AG08395 (cell line): ENCODE measurements at regions not wholly inside any gene's neighbourhood (a gene's known extent, or its start where the extent isn't known, plus 50 kb on each side); places are given as distances from the start of the nearest gene placed in this dataset.
"Not testable (repeated sequence)": the region's sequence is repeated elsewhere in the genome, so short reads cannot be mapped to it uniquely, and the experiment has no call there.

Experiments used
- DNase-seq: peaks from one replicate; pipeline ENCODE4 v3.0.0; 2012; ENCODE audit warnings: mixed read lengths, low spot score

DNA sequence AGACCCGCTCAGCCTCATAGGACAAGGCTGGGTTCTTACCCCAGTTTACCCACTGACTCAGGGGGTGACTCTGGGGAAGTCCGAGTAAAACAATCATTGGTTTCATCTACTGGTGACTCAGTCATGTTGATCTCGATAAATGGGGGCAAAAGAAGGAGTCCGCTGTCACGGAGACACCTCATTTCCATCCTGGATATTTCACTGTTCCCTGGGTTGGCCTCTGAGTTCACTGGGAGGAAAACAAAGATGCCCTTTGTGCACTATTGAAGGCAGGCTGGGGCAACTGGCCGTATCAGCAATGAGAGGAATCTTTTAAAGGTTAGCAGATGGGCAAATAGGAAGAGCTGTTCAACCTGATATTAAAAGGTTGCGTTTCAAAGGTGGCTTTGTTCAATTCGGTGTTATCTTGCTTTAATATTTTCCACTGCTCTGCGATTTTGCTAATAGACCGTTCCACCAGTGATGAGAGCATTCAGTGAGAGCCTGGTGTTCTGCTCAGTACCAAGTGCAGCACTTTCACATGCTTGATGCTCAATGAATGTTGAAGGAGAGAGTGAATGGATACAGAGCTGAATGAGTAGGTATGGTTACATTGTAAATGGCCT lies 110.2 kb upstream of the EGFLAM start:
- DNase-seq, result no peak

DNA sequence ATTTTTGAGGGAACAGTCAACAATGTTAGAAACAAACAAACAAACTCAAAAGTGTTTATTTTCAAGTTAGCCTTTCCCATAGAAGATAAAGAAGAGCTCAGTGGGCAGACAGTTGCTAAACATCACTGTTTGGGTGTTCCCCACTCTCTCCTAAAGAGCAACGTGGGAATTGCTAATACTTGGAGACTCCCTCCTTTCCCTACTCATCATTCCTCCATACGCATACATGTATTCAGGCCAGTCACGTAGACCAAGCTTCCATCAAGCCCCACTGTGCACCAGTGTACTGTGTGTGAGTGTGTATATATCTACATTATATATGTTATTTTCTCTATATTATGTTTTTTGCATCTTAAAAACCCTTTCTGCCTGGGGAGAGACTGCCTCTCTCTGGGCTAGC lies 115.0 kb upstream of the EGFLAM start:
- no peak for DNase-seq

DNA sequence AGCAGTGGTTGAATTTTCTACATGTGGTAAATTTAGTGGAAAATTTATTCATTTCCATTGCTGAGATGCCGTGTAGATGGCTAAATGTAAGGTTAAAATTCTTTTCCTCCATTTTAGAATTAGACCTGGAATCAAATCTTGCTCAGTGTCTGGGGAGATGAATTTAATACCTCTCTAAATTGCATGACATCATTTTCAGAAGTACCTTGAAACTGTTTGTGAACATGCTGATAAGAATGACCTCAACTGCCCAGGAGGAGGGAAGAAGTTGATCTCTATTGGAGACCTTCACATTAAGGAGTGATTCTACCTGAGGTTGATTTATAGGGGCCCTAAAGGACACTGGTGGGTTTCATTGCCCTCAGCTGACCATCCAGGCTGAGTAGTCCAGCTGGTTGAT lies 116.7 kb upstream of the EGFLAM start:
- no peak for DNase-seq

DNA sequence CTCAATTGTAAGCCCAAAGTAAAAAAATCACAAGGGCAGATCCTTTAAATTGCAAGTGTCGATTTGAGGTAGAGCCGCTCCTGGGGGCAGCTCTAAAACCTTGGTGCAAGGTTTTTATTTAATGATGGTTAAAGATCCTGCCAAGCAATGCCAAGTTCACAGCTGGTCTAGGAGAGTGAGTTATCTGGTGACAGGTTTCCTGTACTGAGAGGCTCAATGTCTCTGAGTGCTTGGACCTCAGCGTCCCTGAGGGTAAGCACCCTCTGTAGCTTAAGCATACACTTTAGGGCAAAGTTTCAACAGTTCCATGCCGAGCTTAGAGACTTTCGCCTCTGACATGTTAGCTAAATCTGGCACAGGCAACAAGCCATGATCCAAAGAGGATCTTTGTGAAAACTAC lies 119.8 kb upstream of the EGFLAM start:
- no peak for DNase-seq

DNA sequence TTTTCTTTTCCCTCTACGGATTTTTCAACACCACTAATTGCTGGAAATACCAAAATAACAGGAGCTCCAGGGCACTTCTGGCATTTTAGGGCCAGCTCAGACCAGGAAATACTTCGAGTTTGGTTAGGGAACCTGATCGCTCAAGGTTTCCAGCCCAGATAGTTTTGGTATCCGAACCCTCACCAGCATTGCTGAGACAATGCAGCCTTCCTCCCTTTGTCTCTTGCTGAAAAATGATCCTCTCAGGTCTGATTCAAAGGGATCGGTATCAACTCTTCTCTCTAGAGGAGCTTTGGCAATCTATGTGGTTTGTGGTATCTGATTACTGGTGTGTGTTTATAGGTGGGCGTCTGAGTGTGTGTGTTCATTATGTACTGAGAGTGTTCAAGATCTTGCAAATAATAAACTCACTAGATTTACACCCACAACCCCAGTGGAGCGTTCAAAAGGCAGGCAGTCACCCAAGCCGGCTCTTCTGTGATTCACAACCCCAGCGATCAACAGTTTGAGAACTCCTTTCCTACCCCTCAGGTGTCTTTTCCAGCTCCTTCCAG lies 122.8 kb upstream of the EGFLAM start:
- DNase-seq, result no peak

DNA sequence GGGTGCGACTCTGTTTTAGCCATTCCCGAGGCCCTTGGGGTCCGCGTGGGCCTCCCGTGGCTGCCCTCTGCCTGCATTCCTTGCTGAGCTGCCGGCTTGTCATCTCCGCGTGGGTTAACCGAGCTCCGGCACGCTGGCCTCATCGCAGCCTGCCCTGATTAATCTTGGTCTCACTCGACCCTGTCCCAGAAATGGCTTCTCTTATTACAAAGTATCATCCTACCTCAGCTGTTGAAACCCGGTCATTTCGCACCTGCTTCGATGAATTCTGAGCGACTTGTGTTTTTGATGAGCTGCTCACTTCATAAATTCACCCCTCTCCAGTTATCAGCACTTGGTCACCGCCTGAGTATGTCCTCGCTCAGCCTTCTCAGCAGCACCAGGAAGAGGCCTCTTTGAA lies 123.5 kb upstream of the EGFLAM start:
- DNase-seq, result no peak

DNA sequence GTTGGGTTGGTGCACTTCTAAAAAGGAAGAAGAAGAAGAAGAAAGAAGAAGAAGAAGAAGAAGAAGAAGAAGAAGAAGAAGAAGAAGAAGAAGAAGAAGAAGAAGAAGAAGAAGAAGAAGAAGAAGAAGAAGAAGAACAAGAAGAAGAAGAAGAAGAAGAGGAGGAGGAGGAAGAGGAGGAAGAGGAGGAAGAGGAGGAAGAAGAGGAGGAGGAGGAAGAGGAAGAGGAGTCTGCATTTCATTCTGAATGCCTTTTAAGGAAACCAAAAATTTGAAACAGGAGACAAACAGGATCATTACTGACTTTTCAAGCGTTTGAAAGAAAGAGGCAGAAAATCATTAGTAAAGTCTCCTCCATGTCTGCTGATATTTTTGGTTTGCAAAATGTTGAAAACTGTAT lies 124.1 kb upstream of the EGFLAM start:
- DNase-seq, result not testable (repeated sequence)

DNA sequence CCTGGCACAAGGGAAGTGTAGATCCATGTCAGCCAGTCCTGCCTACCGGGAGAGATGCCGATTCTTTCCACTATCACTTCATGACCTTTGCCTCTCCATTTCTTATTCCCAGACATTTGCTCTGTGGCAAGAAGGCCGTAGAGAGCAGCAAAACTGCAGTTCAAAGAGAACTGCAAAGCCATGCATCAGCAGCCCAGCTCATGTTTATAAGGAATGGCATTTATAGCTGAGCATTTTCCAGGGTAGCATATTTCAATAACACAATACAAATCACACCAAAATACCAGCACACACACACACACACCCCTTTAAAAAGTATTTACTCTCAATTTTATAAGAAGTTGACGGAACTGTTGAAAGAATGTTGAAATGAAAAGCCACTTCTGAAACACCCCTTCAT lies 126.7 kb upstream of the EGFLAM start:
- no peak for DNase-seq

DNA sequence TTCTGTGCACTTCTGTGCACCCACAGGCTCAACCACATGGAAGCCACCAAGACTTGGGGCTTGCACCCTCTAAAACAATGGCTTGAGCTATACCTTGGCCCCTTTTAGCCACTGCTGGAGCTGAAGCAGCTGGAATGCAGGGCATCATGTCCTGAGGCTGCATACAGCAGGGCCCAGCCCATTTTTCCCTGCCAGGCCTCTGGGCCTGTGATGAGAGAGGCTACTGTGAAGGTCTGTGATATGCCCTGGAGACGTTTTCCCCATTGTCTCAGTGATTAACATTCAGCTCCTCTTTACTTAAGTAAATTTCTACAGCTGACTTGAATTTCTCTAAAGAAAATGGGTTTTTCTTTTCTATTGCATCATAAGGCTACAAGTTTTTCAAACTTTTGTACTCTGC lies 134.0 kb upstream of the EGFLAM start:
- DNase-seq, result no peak

DNA sequence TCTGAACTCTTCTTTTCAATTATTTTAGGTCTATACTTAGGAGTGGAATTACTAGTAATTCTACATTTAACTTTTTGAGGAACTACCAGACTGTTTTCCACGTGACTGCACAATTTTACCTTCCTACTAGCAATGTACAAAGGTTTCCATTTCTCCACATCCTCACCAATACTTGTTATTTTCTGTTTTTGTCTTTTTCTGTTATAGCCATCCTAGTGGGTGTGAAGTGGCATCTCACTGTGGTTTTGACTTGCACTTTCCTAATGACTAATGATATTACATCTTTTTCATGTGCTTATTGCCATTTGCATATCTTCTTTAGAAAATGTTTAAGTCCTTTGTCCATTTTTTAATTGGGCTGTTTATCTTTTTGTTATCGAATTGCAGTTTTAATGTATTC lies 136.9 kb upstream of the EGFLAM start:
- no peak for DNase-seq

DNA sequence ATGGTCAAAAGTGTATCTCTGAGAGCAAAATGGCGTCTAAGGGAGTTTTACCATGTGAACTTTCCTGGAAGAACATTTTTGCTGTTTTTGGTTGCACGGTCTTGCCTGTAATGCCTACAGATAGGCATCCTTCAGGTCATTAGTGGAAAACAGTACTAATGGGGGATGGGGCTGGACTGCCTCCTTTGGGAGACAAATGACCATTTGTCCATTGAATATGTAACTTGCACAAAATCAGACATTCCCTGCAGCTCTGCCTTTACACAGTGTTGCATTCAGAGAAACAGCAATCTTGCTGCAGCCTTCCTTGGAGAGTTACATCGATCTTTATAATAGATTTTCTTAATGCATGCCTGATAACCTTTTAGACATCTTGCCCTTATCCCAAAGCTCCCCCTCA lies 138.5 kb upstream of the EGFLAM start:
- no peak for DNase-seq

DNA sequence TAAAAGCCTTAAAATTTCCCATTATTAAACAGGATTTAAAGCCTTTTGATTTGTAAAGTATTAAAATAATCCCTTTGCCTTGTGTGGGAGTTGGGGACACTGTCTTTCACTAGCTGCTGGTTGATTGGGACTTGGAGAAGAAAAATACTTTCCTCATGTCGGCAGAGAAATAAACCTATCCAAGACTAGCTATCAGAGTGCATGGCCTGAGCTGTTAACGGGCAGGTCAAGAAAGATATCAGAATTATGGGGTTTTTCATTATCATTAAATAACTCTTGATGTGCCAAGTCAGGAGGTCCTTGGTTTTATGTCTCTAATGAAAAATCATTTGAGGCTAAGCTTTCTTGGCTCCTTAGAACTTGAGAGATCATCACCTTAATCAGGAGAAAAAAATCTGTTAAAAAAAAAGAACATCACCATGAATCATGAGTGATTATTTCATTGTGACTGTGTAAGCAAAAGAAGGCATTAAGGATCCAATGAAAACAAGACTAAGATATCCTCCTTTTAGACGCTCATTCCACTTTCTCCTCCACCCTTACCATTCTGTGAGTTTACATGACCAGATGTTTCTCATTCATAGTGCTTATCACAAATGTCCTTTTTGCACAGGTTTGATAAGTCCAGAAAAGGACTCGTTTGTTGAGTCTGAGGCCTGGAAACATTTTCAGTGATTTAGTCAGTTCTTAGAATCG lies 140.4 kb upstream of the EGFLAM start:
- no peak for DNase-seq

DNA sequence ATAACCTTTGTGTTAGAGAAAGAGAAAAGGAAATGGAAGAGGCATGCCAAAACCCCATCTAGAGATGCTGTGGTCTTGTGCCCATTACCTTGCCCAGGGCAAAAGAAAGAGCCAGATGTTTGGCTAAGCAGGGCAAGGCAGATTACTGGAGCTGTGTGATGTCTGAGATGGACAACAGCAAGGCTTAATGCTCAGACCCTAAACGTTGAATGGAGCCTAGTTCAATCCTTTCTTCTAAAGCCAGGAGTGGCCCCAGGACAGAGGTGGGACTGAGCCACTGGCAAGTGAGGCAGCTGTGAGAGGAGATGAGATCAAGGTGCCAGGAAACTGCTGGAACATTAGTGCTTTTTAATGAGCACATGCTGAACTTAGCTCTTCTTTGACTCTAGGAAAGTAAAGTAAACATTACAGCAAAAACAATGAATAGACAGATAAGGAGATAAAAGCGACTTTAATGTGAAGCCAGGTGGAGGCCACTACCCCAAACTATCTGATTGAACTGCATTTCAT lies 143.0 kb upstream of the EGFLAM start:
- DNase-seq, result no peak

DNA sequence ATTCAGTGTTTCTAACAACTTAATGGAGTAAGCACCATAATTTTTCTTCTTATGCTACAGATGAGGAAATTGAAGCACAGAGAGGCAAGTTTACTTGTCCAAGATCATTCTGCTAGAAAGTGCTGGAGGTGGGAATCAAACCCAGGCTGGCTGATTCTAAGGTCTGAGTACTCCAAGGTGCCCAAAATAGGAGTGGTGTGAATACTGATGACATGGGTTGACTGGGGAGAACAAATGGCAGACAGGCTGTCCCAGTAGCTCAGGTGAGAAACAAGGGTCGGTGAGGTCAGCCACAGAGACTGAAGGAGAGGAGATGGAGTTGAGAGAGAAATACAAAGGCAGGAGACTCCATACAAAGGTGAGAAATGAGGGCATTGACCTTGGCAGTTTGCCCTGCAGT lies 144.5 kb upstream of the EGFLAM start:
- no peak for DNase-seq

DNA sequence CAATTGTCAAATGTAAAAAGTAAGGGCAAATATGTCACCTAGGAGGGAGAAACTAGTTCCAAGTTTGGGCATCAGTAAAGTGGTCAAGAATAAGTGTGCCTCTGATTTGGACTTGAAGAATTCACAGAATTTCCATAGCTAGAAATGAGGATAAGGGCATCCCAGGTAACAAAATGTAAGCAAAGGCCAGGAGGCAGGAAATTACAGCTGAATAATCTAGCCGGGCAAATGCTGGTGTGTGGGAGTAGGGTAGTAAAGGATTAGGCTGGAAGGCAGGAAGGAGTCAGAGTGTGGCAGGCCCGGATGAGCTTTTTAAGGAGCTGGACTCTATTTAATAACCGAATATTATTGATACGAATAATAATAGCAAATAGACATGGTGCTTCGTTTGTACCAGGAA lies 144.9 kb upstream of the EGFLAM start:
- no peak for DNase-seq

DNA sequence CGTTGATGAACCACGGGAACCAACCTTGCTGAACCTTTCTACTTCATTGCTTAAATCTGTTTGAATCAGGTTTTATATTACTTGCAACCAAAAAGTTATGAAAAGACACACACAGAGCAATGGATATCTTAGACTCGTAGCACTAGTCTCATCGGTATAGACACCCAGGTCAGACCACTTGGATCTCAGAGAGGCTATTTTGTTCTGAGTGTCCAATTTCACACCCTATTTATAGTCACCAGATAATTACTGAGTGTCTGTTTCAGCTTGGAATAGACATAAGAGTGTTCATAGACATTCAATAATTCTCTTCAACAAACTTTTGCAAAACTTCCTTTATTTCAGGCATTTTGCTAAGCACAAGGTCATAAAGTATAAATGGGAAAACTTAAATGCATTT lies 145.4 kb upstream of the EGFLAM start:
- DNase-seq, result no peak

DNA sequence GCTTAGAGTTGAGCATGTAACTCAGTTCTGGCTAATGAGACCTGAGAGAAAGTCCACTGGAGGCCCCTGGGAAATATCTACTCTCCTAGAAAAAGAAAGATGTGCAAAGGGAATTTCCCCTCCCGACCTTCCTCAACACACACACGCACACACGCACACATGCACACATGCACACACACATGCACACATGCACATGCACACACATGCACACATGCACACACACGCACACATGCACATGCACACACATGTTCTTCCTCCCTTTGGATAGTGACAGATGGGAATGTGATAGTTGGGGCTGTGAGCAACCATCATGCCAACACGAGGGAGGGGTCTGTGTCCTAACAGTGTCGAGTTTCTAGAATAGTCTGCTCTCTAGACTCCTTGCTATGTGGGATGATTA lies 148.2 kb upstream of the EGFLAM start:
- DNase-seq, result no peak

DNA sequence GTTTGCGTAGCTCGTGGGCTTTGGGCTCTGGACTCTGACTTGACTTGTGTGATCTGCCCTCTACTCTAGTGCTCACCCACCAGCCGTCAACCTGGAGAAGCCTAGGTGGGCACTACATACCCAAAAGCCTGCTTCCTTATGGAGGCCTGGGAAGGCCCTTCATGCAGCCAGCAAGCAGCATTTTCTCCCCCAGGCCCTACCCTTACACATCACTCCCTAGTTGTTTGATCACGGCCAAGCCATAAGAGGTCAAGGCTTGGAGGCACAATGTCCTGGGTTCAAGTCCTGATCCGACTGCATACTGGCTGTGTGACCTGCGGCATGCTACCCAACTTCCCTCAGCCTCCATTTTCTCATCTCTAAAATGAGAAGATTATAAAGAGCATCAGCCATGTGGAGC lies 151.3 kb upstream of the EGFLAM start:
- no peak for DNase-seq

DNA sequence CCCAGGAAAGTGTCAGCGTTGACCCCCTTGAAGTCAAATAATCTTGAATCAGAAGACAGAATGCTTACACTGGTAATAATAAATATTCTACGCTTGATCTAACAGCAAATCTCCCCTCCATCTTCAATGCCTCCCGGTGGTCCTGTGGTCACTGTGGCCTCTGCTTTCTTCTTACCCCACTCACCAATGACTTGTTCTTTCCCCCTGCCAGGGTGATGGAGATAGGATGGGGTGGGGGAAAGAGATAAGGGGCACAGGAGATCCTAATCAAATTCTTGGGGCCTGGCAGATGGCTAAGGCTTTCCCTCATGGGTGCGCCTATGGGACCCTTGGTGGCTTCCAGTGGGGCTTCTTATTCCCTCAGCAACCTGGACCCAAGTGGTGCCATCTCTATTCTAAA lies 152.6 kb upstream of the EGFLAM start:
- DNase-seq, result no peak

DNA sequence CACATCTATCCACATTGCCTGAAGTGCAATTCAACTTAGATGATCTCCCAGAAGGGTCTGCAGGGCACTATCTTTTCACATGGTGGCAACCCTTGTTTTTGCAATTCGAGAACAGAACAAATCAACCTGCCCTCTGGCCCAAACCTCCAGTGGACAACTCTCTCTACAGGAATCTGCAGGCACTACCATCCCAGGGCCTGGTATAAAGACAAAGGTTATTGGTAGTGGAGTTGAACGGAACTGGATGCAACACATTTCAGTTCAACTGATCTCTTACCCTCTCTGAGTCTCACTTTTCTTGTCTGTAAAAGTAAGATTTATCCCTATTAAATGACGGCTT lies 153.2 kb upstream of the EGFLAM start:
- DNase-seq, result no peak

DNA sequence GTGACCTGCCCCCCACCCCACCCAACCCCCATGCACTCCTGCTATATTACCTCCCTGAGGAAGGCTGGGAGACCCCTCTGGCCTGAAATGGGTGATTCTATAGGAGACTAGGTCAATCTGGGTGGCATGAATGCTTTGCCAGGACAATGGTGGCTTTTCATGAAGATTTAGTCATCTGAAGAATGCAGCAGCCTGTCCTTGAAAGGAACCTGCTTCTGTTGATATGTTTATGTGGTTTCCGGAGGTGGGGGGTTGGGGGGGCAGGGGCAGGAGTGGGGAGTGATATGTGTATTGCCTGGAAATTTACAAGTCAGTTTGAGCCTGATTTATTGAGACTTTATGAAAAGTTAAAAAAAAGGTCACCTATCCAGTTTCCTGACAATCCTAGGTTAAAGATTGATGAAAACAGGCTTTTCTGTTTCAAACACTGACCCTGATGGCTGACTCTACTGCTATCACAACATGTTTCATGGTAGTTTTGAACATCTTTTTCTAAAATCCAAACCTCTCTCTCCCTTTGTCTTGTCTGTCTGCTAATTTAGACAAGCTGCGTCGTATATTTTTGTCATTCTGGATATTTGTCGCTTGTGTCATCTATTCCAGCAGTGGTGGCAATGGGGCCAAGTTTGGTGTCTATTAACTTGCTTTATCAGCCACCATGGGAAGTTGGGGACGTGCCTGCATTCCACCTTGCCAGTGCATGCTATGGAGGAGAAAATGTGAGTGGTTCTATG lies 153.7 kb upstream of the EGFLAM start:
- no peak for DNase-seq

DNA sequence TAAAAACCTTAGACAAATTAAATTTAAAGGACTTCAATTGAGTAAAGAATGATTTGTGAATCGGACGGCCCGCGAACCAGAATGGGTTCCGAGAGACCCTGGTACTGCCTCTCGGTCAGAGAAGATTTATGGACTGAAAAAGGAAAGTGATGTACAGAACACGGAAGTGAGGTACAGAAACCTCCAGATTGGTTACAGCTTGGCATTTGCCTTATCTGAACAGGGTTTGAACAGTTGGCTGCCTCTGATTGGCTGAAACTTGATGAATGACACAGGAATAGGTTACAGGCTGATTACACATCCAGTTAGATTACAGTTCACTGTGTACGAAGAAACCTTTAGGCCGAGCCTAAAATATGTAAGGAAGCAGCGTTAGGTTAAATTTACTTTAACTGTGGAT lies 156.5 kb upstream of the EGFLAM start:
- DNase-seq, result no peak
